HUDEP-2 (cell line): ENCODE measurements at regions not wholly inside any gene's neighbourhood (a gene's known extent, or its start where the extent isn't known, plus 50 kb on each side); places are given as distances from the start of the nearest gene placed in this dataset.

ENCODE experiments used
- DNase-seq, 76 experiments: peaks; one replicate each; lab custom pipeline; 2025; ENCODE audit not compliant: unreplicated experiment in 76 of 76; lab: John Stamatoyannopoulos, UW

DNA sequence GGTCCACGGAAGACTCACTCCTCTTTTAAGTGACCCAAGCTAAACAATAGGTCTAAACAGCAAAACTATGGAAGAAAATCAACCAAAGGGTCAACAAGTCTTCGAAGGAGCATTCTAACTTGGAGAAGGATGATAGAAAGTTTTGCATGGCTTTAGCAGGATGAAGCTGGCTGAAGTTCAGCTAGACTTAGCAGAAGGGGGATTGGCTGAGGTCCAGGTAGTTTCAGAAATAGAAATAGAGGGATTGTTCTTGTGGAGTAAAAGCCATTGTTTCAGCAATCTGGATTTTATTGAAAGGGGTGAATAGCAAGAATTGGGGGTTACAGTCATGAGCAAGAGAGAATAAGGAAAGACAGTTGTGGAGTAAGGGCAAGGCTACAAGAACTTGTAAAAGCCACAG is 84.7 kb upstream of the TSPAN8 start:
- DNase-seq = no peak

DNA sequence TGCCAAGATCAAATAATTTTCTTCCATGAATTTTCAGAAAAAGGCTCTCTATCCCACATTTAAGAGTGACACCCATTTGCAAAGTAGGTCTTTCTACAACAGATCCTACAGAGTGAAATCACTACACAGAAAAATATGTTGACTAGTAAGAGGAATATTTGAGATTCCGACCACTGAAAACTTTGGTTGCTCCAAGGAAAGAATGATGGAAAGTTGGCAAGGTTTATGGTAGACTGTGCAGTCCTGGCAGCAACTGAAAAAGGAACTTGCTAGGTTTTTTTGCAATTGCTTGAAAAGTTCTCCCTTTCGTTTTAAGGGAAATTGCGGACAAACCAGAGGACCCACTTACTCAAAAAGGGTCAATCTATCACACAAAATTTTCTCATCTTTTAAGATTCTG is 83.1 kb upstream of the TSPAN8 start:
- no peak for DNase-seq

DNA sequence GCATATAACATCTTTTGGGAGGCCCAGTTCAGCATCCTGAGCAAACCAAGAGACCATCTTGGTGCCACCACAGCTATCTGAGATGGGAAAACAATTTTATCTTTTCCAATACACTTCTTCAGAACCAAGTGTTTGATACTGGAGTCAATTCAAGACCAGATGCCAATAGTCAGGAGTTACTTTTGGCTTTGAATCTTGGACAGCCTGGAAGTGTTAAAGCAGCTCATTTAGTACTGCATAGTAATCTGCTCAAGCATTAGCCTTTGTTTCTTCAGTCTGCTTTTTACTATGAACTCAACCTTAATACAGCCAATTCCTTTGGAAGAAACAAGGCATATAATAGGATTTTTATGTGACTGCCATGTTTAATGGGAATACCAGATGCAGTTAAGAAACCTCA is 81.9 kb upstream of the TSPAN8 start:
- no peak for DNase-seq

DNA sequence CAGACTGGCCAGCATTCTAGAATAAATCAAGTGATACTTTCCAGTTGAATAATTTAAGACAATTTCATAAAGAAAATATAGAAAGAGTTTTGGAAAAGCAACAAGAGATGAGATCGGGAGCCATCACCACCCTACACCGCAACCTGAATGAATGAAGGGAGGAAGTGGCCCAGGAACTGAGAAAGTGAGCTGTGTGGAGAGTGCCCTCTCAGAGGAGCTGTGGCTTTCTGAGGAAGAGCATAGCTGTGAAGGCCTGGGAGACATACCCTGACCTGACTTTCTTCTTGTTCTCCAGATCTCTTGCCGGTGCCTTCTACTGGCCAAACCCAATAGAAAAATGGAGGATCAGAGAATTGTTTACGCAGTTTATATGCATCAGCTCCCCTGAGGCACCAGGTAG is 79.3 kb upstream of the TSPAN8 start:
- peak in 3 of 76 experiments; percentile 8 to 48 (median 33) for DNase-seq

DNA sequence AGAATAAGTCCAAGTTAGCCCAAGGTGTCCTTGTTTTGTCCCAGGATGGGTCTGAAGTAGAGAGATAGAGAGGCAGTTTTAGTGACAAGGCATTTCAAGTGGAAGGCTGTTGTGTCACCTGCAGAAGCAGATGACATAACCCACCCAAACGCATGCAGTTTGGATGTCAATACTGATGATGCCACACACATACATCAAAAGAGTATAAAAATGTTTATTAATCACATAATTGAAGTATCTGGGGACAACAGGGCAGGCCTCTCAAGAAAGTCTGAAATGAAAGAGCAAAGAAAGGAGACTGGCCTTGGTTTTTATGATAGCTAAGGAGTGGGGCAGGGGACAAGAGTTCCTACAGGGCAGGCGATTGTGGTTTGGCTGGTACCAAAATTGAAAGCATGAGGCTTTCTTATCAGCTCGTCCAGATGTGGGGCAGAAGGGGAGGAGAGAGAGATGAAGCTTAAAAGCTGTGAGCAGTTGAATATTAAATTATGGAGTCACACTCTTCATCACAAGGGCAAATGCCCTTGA is 78.4 kb upstream of the TSPAN8 start:
- DNase-seq = peak in 73 of 76 experiments; percentile 37 to 96 (median 84)

DNA sequence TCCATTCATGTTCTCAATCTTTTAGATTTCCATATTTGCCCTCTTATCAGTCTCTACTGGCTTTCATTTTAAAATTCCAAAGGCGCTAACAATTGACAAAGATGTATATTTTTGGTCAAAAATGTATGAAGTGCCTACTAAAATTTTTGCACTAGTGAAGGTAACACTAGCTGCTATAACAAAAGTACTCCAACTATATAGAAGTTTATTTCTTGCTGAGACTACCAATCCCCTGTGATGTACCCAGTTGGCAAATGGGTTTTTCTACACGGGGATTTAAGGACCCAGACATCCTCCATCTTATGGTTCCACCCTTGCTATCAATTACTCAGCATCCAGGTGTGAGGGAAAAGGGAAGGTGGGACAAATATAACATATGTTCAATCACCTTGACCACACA is 75.3 kb upstream of the TSPAN8 start:
- no peak for DNase-seq

DNA sequence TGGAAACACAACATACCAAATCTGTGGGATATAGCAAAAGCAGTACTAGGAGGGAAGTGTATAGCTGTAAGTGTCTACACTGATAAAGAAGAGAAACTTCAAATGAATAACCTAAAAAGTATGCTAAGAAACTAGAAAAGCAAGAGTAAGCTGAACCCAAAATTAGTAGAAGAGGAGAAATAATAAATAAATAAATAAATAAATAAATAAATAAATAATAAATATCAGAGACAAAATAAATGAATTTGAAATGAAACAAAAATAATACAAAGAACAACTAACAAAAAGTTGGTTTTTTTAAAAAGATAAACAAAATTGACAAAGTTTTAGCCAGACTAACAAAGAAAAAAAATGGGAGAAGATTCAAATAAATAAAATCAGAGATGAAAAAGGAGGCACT is 72.7 kb upstream of the TSPAN8 start:
- no peak for DNase-seq

DNA sequence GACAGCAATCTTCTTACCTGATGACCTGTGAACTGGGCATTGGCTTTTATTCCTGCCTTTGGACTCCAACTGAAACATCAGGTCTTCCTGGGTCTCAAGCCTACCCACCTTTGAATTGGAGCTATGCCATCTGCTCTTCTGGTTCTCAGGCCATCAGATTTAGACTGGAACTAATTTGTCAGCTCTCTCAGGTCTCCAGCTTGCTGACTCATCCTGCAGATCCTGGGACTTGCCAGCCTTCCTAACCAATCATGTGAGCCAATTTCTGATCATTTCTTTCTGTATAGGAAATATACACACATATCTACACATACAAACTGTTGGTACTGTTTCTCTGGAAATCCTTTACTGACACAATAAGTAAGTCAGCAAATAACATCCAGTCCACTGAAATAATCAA is 65.3 kb upstream of the TSPAN8 start:
- DNase-seq = peak in 13 of 76 experiments; percentile 2 to 36 (median 11)

DNA sequence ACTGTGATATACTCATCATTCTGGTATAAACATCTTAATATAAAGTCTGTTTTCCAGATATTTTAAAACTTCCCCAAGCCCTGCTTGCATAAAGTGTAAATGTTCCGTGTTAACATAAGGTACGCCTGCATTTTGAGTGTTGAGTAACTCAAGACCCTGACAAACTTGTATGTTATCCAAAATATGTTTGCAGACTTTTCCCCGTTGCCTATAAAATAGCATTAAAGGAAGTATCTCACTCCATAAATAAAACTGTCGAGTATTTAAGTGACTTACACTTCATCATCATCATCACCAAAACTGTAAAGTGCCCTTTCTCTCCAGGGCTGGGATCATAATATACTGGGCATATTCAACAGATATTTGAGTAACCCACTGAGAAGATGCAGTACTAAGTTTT is 64.6 kb upstream of the TSPAN8 start:
- DNase-seq = no peak

DNA sequence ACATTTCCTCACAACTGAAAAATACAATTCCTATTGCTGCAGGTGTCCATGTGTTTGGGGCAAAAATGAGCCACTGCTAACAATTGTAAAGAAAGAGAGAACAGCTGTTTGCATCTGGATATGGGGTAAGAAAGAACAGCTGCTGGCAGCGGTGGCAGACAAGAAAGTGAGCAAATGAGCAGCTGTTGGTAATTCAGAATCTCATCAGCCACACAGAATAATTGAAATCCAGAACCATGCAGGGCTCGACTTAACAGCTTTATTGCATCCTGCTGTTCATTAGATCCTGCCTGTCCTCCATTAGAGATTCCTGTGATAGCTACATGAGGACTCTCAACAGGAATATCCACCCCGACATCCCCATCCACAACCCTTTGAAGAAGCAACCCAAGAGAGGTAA is 62.5 kb upstream of the TSPAN8 start:
- DNase-seq = no peak

DNA sequence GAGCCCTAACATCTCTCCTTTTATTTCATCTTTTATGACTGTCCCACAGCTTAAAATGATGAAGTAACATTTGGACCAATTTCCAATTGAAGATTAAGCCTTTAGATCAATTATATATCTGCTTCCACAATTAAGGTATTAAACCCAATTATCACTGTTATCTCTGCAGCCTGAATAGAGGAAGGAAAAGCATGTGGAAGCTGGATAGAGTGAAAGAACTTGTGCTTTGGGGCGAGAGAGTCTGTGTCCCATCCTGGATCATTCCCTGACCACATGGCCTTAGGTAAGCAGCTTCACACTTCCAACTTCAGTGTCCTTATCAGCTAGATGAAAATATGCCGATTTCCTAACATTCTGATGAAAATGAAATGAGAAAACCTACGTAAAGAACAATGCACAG is 61.4 kb upstream of the TSPAN8 start:
- DNase-seq = no peak

DNA sequence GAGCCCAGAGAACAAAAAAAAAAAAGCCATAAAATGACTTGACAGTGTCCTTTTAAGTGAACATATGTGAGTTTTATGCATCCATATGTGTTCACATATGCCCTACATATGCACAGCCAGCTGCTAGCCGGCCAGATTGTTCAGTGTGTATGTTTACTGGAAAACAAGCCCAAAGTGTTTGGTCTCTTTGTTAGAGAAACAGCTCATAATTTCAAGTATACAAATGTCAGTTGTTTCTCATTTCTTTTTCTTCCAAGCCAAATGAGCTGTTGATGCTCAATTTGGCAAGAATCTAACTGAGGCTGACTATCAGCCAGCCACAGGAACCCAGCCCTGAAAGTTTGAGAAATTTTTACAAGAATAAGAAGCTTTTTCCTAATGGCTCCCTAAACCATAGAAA is 60.8 kb upstream of the TSPAN8 start:
- no peak for DNase-seq

DNA sequence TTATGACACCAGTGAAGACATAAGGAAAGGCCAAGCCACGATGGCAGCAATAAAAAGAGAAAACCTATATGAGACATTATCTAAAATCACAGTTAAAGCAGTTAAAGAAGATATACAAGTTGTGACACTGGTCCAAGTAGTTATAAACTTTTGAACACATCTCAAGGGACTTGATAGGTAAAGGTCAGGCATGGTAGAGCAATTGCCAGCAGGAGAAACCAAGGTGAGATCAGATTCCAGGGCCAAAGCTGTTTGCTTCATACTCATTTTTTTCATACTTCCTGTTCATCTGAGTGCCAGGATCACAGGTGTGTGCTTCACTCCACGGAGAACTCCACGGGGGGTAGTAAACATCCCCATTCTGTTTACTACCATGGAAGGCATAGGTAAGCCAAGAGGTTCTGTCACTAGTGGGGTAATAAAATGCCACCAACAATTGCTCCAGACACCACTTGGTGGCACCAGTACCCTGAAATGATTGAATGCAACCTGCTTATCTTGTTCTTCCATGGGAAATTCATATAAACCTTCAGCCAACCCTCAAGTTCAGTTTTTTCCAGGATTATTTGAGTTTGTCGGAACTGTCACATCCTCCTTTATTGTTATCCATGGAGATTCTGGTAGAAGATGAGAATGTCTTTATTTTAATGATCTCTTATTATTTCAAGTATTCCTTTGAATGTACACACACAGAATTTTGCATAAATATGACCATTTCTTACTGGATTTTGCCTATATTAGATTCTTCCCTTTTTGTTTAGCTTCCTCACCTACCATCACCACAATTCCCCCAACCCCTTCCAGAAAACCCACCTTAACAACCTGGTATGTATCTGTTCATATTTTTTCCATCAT is 59.2 kb upstream of the TSPAN8 start:
- DNase-seq = peak in 64 of 76 experiments; percentile 8 to 81 (median 48)

DNA sequence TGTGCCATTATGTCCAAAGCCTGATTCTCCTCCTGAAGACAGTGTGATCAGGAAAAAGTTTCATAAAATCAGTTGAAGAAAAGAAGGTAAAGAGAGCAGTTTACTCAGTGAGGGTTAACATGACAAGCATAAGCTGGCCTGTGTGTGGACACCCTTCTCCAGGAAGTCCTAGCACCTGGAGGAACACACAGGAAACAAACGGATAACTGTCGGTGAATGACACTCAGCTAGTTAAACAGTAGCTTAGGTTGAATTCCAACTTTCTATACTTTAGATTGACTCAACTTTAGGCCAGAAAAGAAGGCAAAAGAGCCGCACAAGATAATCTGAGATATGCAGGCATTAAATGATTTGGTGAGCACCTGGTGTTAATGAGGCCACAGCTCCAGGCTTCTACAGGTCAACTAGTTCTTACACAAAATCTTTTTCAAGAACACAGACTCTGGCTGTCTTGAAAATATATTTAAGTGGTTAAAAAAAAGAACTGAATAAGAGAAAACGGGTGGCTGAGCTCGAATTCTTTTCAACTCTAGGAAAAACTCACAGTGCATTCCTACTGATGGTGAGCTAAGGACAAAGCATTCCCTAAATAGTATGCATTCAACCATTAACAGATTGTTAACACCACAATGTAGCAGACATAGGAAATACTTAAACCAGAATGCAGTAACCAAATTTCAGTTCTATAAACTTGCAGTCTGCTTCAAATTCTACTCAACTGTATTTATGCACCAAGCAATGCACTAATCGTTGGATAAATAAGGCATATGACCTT is 56.9 kb upstream of the TSPAN8 start:
- no peak for DNase-seq

DNA sequence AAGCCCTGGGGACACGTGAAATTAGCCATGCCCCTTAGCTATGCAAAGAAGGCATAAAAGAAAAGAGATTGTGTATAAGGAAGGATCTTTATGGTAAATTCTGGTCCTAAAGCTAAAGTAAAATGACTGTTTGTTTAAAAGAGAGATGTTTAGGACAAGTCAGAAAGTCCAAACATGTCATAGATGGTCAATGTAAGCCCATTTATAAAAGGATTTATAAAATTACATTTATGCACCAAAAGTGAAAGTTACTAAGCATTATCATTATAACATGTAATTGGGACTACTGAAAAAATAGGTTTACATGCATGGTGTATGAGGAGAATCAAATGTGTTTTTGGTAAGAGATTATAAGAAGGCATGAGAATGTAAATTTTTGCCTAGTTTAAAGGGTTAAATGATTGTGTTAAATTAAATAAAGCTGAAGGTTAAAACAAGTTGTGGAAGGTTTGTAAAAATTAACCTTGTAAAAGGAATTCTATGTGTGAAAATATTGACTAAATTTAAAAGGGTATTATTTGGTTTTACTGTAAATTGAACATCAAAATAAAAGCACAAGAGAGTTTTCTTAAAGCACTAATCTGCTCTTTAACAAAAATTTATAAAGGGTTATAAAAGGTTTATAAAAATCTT is 50.4 kb upstream of the TSPAN8 start:
- DNase-seq = no peak
